ENCODE measurements at regions not wholly inside any gene's neighbourhood (a gene's known extent, or its start where the extent isn't known, plus 50 kb on each side); places are given as distances from the start of the nearest gene placed in this dataset.
"Not testable (repeated sequence)": the region's sequence is repeated elsewhere in the genome, so short reads cannot be mapped to it uniquely, and the experiment has no call there.

DNA sequence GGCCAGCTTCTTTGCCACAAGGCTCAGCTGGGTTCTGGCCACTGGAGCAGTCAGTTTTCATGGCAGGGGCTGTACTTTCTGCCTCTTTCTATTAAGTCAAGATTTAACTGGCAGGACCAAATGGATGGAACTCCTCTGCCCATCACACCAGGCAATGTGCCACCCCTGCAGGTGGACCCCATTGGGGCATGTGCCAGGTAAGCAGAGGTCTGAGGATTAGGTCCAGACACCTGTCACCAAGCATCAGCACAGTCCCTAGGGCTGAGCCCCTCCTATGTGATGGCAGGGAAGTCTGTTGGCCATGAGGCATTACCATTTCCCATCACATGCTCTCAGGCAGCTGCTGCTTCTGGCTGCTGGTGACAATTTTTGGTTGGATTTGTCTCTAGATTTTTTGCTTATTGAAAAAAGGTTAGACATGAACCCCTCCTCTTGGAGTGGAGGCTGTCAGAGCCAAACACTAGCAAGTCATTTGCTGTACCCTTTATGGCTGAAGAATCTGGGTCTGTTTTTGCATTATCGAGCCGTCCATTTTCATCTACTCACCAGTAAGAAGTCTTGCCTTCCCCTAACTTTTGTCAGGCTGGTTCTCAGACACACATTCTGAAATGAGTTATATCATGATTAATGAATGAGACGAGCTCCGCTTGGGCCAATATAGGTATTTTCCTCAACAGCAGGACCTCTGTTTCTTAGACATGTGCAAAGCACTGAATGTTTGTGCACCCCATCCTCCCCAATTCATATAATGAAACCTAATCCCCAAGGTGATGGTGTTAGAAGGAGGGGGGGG lies 328.0 kb downstream of the TSN start:
- ATAC-seq = no peak
- H3K9me3 Mint-ChIP-seq = peaks cover 10% of the 10 kb centered on the region
- H3K36me3 Mint-ChIP-seq = no peaks in the 10 kb centered on the region
- H3K27ac Mint-ChIP-seq = no peak overlapping the region
- no peaks in the 10 kb centered on the region for H3K4me1 Mint-ChIP-seq
- no peak overlapping the region for H3K4me3 Mint-ChIP-seq
- H3K27me3 Mint-ChIP-seq = no peaks in the 10 kb centered on the region

DNA sequence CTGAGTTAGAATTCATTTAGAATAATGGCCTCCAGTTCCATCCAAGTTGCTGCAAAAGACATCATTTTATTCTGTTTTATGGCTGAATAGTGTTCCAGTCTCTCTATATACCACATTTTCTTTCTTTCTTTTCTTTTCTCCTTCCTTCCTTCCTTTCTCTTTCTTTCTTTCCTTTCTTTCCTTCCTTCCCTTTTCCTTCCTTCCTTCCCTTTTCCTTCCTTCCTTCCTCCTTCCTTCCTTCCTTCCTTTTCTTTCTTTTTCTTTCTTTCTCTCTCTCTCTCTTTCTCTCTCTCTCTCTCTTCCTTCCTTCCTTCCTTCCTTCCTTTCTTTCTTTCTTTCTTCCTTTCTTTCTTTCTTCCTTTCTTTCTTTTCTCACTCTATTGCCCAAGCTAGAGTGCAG lies 330.2 kb downstream of the TSN start:
- H3K27me3 Mint-ChIP-seq, ATAC-seq, H3K36me3 Mint-ChIP-seq, H3K4me3 Mint-ChIP-seq, H3K4me1 Mint-ChIP-seq, H3K27ac Mint-ChIP-seq: not testable (repeated sequence)
- H3K9me3 Mint-ChIP-seq = peaks cover 17% of the 10 kb centered on the region

DNA sequence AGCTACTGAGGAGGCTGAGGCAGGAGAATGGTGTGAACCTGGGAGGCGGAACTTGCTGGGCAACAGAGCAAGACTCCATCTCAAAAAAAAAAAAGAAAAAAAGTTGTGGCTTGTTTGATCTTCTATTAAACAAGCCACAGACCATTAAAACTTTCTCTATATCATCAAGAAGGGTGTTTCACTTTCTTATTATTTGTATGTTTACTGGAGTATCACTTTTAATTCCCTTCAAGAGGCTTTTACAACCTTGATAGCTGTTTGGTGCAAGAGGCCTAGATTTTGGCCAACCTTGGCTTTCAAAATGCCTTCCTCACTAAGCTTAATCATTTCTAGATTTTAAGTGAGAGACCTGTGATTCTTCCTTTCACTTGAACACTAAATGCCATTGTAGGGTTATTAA lies 339.1 kb downstream of the TSN start:
- no peak for ATAC-seq
- no peak overlapping the region for H3K27ac Mint-ChIP-seq
- H3K4me3 Mint-ChIP-seq = no peak overlapping the region
- no peaks in the 10 kb centered on the region for H3K4me1 Mint-ChIP-seq
- peaks cover 3% of the 10 kb centered on the region for H3K9me3 Mint-ChIP-seq
- no peaks in the 10 kb centered on the region for H3K36me3 Mint-ChIP-seq
- no peaks in the 10 kb centered on the region for H3K27me3 Mint-ChIP-seq

DNA sequence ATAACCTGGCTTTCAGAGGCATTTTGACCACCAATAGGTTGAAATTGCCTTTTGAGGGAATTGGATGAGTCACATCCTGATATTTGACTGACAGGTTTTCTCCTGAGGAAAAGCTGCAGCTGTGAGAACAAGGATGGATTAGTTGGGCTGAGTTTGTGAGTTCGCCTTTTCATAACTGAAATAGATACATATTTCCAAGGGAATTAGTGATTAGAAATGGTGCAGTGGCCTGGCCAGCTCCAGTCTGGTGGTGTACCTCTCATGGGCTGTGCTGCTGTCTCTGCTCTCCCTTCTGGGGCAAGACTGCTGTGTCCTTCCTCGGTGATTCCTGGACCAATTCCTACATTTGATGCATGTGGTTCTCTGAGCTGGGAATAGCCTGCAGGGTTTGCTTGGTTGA lies 341.3 kb downstream of the TSN start:
- no peak for ATAC-seq
- H3K36me3 Mint-ChIP-seq = no peaks in the 10 kb centered on the region

DNA sequence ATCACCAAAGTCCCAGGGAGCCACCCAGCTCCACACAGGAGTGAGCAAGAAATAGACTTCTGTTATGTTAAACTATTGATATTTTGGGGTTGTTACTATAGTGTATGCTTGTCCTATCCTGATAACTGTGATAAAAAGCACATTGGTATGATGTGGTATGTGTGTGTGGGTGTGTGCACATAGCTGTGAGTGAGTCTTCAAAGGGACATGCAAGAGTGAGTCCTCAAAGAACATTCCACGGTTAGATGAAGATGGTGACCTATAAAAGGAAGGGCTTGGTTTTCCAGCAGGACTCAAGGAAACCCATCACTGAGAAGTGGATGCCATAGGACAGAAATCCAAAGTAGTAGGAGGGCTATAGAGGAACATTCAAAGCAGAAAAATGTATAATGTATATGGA lies 342.9 kb downstream of the TSN start:
- Mint-ChIP-seq H3K4me3 (no peak overlapping the region), H3K4me1 (no peaks in the 10 kb centered on the region), H3K27me3 (no peaks in the 10 kb centered on the region), H3K36me3 (no peaks in the 10 kb centered on the region), H3K9me3 (no peaks in the 10 kb centered on the region), H3K27ac (no peak overlapping the region)
- ATAC-seq = no peak

More for the DNA sequence above, 341.3 kb downstream of the TSN start:
- H3K9me3 Mint-ChIP-seq = no peaks in the 10 kb centered on the region
- no peaks in the 10 kb centered on the region for H3K27me3 Mint-ChIP-seq
- H3K4me3 Mint-ChIP-seq = no peak overlapping the region
- no peaks in the 10 kb centered on the region for H3K4me1 Mint-ChIP-seq
- no peak overlapping the region for H3K27ac Mint-ChIP-seq

DNA sequence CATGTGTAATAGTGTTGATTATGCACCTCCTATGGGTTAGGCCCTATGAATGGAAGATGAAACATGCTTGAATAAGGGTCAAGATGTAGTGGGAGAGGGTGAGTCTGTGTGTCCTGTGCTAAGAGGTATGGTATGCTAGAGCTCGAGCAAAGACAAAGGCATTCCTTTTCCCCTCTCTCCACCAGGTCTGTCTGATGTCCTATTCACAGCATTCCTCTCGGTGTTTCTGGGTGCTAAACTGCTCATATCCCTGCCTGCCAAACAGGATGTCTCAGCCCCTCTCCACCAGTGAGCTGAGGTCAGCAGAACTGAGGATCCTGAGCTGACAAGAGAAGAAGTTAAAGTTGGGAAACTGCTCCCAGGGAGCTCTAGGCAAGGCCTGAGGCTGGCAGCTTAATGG lies 344.9 kb downstream of the TSN start:
- Mint-ChIP-seq H3K4me3 (no peak overlapping the region), H3K9me3 (peaks cover 3% of the 10 kb centered on the region), H3K4me1 (no peaks in the 10 kb centered on the region), H3K27me3 (no peaks in the 10 kb centered on the region), H3K27ac (no peak overlapping the region), H3K36me3 (no peaks in the 10 kb centered on the region)
- no peak for ATAC-seq

DNA sequence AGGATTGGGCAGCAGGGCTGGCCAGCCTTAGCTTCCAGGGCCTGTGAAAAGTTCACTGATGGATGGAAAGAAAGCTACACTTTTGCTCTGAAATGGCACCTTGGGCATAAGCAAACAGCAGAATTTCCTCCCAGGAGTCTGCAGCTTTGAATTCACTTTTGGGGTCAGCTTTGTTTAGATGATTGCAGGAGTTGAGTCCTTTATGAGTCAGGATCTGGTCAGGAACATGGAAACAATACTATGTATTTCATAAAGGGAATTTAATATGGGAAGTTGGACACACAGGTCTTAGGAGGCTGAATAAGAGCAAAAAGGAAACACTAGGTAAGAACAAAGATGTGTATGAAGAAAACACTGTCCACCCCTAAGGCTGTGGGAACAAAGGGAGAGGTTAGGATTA lies 345.3 kb downstream of the TSN start:
- no peaks in the 10 kb centered on the region for H3K27me3 Mint-ChIP-seq
- H3K4me3 Mint-ChIP-seq = no peak overlapping the region
- H3K9me3 Mint-ChIP-seq = peaks cover 3% of the 10 kb centered on the region
- no peaks in the 10 kb centered on the region for H3K36me3 Mint-ChIP-seq
- ATAC-seq = no peak
- no peaks in the 10 kb centered on the region for H3K4me1 Mint-ChIP-seq
- H3K27ac Mint-ChIP-seq = no peak overlapping the region

DNA sequence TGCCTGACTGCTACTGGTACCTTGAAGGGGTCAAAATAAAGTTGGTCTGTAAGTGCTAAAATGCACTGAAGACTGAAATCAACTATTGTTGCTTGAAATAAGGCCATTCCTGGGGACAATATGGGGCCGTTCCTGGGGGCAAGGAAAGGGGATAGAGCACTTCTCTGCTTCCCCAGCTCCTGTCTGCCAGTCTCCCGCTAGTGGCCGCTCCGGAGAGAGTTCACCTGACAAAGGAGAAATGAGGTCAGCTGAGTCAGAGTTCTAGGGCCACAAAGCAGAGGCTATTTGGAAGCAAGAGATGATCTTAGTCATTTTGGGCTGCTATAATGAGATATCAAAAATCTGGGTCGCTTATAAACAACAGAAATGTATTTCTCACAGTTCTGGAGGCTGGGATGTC lies 345.9 kb downstream of the TSN start:
- Mint-ChIP-seq H3K27ac (no peak overlapping the region), H3K4me1 (no peaks in the 10 kb centered on the region), H3K9me3 (peaks cover 3% of the 10 kb centered on the region), H3K27me3 (no peaks in the 10 kb centered on the region), H3K36me3 (no peaks in the 10 kb centered on the region), H3K4me3 (no peak overlapping the region)
- no peak for ATAC-seq

DNA sequence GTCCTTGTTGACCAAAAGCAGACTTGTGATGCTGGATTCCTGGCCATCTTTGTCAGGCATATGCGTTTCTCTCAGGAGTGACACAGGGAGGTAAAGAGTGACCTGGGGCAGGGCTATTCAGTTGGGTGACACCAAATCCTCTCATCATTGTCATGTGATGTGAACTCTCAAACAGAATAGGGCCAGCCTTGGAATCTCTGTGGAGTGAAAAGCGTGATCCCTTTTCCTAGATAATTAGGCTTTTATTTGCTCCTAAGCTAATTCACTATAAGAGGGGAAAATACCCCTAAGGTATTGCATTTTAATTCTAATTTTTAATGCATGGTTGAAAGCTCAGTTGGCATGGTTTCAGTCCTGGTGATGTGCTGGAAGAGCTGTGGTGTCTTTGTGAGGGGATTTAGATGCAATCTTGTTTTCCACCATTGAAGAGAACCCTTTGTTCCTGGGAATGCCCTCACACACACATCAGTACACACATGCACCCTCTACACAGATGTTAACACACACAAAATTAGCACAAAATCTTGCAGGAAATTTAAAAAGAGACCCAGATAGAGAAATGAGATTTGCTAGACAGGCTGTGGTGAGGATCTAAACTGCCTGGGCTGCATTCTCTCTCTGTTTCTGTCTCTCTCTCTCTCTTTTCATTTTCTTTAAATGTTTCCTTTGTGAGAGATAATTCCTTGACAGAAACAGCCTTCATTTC lies 349.9 kb downstream of the TSN start:
- H3K9me3 Mint-ChIP-seq = peaks cover 3% of the 10 kb centered on the region

DNA sequence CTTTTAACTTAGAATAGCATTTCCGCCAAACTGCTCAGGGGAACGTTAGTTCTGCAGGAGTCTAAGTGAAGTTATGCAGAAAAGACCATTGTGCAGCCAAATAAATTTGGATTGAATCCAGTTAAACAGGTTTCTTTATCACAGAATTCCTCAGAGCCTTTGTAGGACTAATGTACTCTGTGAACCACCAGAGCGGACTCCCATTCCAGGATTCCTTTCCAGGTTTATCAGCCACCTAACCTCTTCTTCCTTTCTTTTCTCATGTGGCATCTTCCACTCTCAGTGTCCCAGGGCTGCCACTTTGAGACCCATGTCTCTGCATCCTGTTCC lies 350.4 kb downstream of the TSN start:
- Mint-ChIP-seq H3K9me3 (peaks cover 3% of the 10 kb centered on the region), H3K27me3 (no peaks in the 10 kb centered on the region), H3K4me3 (no peak overlapping the region), H3K4me1 (no peaks in the 10 kb centered on the region), H3K27ac (no peak overlapping the region), H3K36me3 (no peaks in the 10 kb centered on the region)
- ATAC-seq = no peak

More for the DNA sequence above, 349.9 kb downstream of the TSN start:
- ATAC-seq = no peak
- H3K36me3 Mint-ChIP-seq = no peaks in the 10 kb centered on the region
- no peaks in the 10 kb centered on the region for H3K27me3 Mint-ChIP-seq
- H3K4me1 Mint-ChIP-seq = no peaks in the 10 kb centered on the region
- no peak overlapping the region for H3K27ac Mint-ChIP-seq
- H3K4me3 Mint-ChIP-seq = no peak overlapping the region

DNA sequence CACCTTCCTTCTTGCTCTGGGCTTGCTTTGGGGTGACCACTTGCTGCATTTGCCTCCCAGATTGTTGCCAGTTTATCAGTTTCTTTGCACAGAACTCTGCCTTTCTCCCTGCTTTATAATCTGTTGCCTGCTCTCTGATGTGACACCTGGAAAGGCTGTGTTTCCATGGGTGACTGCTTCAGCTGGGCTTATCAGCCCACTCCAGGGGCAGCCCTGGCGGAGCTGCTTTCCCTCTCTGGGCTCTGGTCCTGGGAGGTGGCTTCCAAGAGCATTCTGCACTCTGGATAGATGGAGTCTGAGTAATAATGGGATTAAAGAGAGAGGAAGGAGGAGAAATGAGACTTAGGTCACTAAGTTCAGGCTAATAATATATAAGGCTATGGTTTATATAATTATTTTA lies 352.7 kb downstream of the TSN start:
- H3K4me1 Mint-ChIP-seq = no peaks in the 10 kb centered on the region
- ATAC-seq = no peak
- no peaks in the 10 kb centered on the region for H3K27me3 Mint-ChIP-seq
- H3K27ac Mint-ChIP-seq = no peak overlapping the region
- peaks cover 3% of the 10 kb centered on the region for H3K9me3 Mint-ChIP-seq
- no peaks in the 10 kb centered on the region for H3K36me3 Mint-ChIP-seq
- H3K4me3 Mint-ChIP-seq = no peak overlapping the region

DNA sequence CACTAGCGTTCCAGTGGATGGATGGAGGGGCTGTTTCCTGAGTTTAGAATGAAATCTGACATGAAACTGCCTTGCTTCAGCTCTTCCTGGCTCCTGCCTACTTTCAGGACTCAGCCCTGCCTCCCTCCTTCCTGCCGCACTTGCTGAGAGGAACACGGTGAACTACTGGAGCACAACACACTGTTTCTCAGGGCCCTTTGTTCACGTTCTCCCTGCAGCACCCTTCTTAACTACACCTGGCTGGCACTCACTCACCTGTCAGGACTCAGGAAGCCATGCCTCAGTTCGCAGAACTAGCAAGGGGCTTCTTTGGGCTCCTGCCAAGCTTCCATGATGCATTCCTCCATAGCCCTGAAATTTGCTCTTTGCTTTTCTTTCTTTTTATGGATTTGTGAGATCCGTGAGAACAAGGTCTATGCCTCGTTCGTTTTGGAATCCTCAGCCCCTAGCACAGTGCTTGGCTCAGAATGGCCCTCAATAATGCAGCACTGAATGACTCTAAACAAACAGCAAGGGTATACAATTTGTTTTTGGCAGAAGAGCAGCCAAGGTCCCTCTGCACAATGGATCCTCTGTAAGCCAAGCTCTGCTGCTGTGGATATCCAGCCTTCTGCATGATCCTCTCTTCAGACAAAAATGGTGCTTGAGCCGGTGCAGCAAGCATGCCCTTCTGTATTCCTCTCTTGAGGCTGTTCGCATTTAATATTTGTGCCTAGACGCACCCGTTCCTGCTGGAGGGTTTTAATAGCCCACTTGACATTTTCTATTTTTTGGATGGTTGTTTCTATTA lies 357.0 kb downstream of the TSN start:
- no peak for ATAC-seq
- Mint-ChIP-seq H3K4me1 (no peaks in the 10 kb centered on the region), H3K36me3 (no peaks in the 10 kb centered on the region)

DNA sequence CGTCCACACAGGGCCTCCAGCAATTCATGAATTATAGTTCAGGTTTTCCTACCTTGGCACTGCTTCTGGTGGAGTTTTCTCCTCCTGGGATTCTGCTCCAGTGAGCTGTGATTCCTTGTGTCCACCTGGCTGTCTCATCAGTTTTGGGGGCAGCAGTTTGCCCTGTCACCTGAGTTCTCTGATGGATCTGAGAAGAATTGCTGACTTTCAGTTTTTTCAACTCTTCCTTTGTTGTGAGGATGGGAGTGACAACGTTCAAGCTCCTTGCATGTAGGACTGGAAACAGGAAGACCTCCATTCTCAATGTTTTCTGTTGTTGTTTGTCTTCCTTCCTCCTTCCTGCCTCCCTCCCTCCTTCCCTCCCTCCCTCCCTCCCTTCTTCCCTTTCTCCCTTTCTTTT lies 359.0 kb downstream of the TSN start:
- Mint-ChIP-seq H3K36me3 (no peaks in the 10 kb centered on the region), H3K27me3 (no peaks in the 10 kb centered on the region), H3K4me3 (no peak overlapping the region), H3K9me3 (no peaks in the 10 kb centered on the region), H3K4me1 (no peaks in the 10 kb centered on the region), H3K27ac (no peak overlapping the region)
- ATAC-seq = no peak

More for the DNA sequence above, 357.0 kb downstream of the TSN start:
- H3K27me3 Mint-ChIP-seq = no peaks in the 10 kb centered on the region
- H3K9me3 Mint-ChIP-seq = no peaks in the 10 kb centered on the region
- H3K27ac Mint-ChIP-seq = no peak overlapping the region
- H3K4me3 Mint-ChIP-seq = no peak overlapping the region

DNA sequence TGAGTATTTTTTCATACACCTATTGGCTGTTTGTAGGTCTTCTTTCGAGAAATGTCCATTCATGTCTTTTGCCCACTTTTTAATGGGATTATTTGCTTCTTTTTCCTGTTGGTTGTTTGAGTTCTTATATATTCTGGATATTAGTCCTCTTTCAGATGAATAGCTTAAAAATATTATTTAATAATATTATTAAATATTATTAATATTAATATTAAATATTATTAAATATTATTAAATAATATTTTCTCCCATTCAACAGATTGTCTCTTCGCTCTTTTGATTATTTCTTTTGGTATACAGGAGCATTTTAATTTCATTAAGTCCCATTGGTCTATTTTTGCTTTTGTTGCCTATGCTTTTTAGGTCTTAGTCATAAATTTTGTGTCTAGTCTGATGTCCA lies 361.9 kb downstream of the TSN start:
- ATAC-seq = no peak
- H3K9me3 Mint-ChIP-seq = peaks cover 9% of the 10 kb centered on the region

DNA sequence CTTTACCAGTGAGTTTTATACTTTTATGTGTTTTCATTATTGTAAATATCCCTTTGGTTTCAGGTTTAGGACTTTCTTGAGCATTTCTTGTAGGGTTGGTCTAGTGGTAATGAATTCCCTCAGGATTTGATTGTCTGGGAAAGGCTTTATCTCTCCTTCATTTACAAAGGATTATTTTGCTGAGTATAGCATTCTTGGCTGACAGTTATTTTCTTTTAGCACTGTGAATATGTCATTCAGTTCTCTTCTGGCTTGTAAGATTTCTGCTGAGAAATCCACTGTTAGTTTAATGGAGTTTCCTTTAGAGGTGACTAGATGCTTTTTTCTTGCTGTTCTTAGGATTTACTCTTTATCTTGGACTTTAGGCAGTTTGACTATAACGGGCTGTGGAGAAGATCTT lies 373.9 kb downstream of the TSN start:
- H3K36me3 Mint-ChIP-seq = peaks cover 5% of the 10 kb centered on the region
- H3K4me1 Mint-ChIP-seq = no peaks in the 10 kb centered on the region
- H3K27me3 Mint-ChIP-seq = peaks cover 2% of the 10 kb centered on the region
- H3K4me3 Mint-ChIP-seq = no peak overlapping the region
- no peak overlapping the region for H3K27ac Mint-ChIP-seq
- ATAC-seq = no peak
- peaks cover 27% of the 10 kb centered on the region for H3K9me3 Mint-ChIP-seq

More for the DNA sequence above, 361.9 kb downstream of the TSN start:
- Mint-ChIP-seq H3K27me3 (no peaks in the 10 kb centered on the region), H3K4me3 (no peak overlapping the region), H3K27ac (no peak overlapping the region), H3K36me3 (no peaks in the 10 kb centered on the region), H3K4me1 (no peaks in the 10 kb centered on the region)

Measured in stimulated activated memory B cell treated with anti-CD40 and anti-IgM and Interleukin-4, amounts not matched to agents 10 μg/mL and 1 μg/mL and 100 μg/mL, for 72 hours (primary cell).